AG04450 (cell line): ENCODE measurements at regions not wholly inside any gene's neighbourhood (a gene's known extent, or its start where the extent isn't known, plus 50 kb on each side); places are given as distances from the start of the nearest gene placed in this dataset.

Experiments
- CTCF ChIA-PET: fragments of 300-600, 350-600 bp; formaldehyde crosslinking; extraction: SDS; loops from one replicate; lab custom pipeline; 2022; ENCODE audit warnings: antibody characterized with exemption, inconsistent platforms; lab: Charles Lee
- POLR2A ChIA-PET: fragments of 350-600 bp; formaldehyde crosslinking; extraction: SDS; loops from one replicate; lab custom pipeline; 2021; ENCODE audit warnings: antibody characterized with exemption, inconsistent platforms; lab: Yijun Ruan, JAX
- DNase-seq: peaks from one replicate; pipeline ENCODE4 v3.0.0-alpha.2; 2011; ENCODE audit warnings: low read depth, low spot score
- H3K27ac ChIP-seq: one replicate; pipeline ENCODE4 v1.5.1; 2012; ENCODE audit warnings: low read depth, low read length, control low read depth
- H3K27me3 ChIP-seq: one replicate; pipeline ENCODE4 v1.6.0; 2012; ENCODE audit warnings: low read length; ENCODE audit not compliant: control insufficient read depth, insufficient read depth
- H3K4me3 ChIP-seq: 2 replicates; pipeline ENCODE4 v1.5.1; 2011; ENCODE audit warnings: mild to moderate bottlenecking, low read depth, low read length, control low read depth
- H3K9me3 ChIP-seq: 2 replicates; pipeline ENCODE4 v1.5.1; 2012; ENCODE audit warnings: low read length; ENCODE audit not compliant: control insufficient read depth, insufficient read depth
- TF ChIP-seq, protein P1 (sequence below): IDR thresholded peaks from 2 replicates; pipeline ENCODE4 v1.5.1; 2011; ENCODE audit warnings: low read depth, low read length, control low read depth, inconsistent platforms

DNA sequence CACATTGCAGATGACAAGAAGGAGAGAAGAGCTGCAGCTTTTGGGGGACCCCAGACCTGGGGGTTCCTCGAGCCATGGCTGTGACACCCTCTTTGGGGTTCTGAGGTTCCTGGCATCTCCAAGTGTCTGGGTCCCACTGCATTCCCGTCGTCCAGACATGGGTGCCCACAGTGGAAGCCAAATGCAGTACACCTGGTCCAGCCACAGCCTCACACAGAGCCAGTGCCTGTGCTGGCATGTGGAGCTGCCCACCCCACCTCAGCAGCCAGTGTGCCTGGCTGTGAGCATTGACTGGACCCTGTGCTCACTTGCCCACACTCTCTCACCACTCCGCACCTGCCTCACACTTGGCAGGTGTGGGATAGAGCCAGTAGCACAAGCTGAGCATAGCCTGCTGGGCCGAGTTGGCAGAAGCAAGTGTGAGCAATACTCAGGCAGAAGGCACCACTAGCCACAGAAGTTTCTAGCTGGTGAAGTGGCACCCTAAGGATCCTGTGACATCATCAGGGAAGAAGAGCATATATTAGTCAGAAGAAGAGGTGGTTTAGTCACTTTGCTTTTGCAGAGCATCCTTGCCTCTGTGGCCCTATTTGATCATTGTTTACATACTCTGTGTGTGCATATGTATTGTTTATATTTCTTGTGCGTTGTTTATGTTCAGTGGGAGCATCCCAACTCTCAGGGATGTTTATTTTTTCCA, 65.0 kb upstream of the MAGEB2 start:
- ChIA-PET POLR2A (no interaction called here), CTCF (no interaction called here)
- Histone ChIP-seq H3K27ac (no peak overlapping the region), H3K9me3 (no peaks in the 10 kb centered on the region; the same call in 1 of the 2 replicates), H3K4me3 (no peak overlapping the region), H3K27me3 (no peaks in the 10 kb centered on the region)
- TF ChIP-seq, protein P1, sequence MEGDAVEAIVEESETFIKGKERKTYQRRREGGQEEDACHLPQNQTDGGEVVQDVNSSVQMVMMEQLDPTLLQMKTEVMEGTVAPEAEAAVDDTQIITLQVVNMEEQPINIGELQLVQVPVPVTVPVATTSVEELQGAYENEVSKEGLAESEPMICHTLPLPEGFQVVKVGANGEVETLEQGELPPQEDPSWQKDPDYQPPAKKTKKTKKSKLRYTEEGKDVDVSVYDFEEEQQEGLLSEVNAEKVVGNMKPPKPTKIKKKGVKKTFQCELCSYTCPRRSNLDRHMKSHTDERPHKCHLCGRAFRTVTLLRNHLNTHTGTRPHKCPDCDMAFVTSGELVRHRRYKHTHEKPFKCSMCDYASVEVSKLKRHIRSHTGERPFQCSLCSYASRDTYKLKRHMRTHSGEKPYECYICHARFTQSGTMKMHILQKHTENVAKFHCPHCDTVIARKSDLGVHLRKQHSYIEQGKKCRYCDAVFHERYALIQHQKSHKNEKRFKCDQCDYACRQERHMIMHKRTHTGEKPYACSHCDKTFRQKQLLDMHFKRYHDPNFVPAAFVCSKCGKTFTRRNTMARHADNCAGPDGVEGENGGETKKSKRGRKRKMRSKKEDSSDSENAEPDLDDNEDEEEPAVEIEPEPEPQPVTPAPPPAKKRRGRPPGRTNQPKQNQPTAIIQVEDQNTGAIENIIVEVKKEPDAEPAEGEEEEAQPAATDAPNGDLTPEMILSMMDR, result no peak
- no peak for DNase-seq

- ChIA-PET CTCF (interaction anchor here (1.1 kb wide), 1 partner anchor 322 kb away, joined by 3 read pairs; no protein-coding TSS in a partner anchor), POLR2A (no interaction called here)
- DNase-seq, result no peak
- no peak overlapping the region for H3K4me3 ChIP-seq
- no peaks in the 10 kb centered on the region; the same call in 1 of the 2 replicates for H3K9me3 ChIP-seq
- H3K27ac ChIP-seq, result no peak overlapping the region
- H3K27me3 ChIP-seq, result no peaks in the 10 kb centered on the region
- TF ChIP-seq, protein P1, result no peak
Observed at GRCh38 chrX:30151964-30152363, 63.4 kb upstream of the MAGEB2 start.

DNA sequence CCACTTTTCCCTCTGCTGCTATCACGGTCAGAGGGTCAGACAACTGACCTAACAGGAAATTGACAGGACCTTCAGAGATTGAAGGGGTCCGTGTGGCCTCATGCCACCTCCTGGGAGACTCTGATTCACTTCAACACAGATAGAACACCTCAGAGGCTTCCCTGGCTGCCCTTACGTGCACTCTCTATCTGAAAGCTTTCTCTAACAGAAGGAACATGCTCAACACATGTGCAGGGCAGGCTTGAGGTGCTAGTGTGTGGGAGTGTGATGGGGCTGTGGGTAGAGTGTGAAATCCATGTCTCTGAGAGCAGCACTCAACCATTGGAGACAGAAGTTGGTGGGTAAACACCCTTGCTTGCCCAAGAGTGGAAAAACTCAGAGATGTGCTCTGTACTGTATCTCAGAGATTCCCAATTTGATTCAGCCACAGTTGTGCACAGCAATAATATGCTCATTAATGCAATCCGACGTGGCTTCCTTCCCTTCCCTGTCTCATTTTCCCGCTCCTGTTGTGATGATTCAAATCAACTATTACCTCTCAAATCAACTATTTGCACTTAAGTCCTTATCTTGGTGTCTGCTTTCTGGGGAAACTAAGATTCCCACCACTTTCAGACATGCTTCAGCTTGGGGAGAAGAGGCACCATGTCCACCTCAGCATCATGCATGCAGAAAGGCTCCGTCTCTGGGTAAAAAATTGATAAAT, 62.0 kb upstream of the MAGEB2 start:
- POLR2A ChIA-PET, result no interaction called here
- DNase-seq, result no peak
- no peak overlapping the region for H3K27ac ChIP-seq
- no peaks in the 10 kb centered on the region for H3K27me3 ChIP-seq
- H3K9me3 ChIP-seq, result no peaks in the 10 kb centered on the region
- H3K4me3 ChIP-seq, result no peak overlapping the region
- CTCF ChIA-PET, result no interaction called here
- TF ChIP-seq, protein P1, result no peak

GRCh38 chrX:30153881-30154260, 61.5 kb upstream of the MAGEB2 start:
- Histone ChIP-seq H3K27me3 (no peaks in the 10 kb centered on the region), H3K4me3 (no peak overlapping the region), H3K9me3 (no peaks in the 10 kb centered on the region), H3K27ac (no peak overlapping the region)
- DNase-seq, result no peak
- TF ChIP-seq, protein P1, result no peak
- ChIA-PET POLR2A (no interaction called here), CTCF (no interaction called here)

- Histone ChIP-seq H3K4me3 (no peak overlapping the region), H3K9me3 (no peaks in the 10 kb centered on the region), H3K27ac (no peak overlapping the region), H3K27me3 (no peaks in the 10 kb centered on the region)
- ChIA-PET POLR2A (no interaction called here), CTCF (interaction anchor here (0.6 kb wide), 1 partner anchor 17 kb away, joined by 3 read pairs; no protein-coding TSS in a partner anchor)
- no peak for DNase-seq
- TF ChIP-seq, protein P1, result no peak
Observed at GRCh38 chrX:30156009-30156408, 59.4 kb upstream of the MAGEB2 start.
